ENCODE measurements at regions not wholly inside any gene's neighbourhood (a gene's known extent, or its start where the extent isn't known, plus 50 kb on each side); places are given as distances from the start of the nearest gene placed in this dataset.

DNA sequence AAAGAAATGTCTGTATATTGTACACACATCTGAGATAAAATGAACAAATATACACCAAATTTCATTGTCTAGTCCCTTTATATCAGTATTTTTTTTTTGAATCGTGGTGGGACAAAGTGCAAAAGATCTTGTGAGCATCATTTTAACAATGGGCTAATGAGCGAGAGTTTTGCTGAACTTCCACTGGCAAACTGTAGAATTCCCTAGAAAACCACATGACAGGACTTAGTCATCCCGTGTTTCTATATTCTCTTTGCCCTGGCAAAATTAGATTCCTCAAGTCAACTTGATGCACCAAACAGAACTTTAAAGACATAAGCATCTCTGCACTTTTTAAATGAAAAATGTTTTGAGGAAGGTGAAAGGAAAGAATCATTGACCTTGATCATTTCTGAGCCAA is 488.2 kb upstream of the PTBP2 start:
- TF ChIP-seq, protein P1, sequence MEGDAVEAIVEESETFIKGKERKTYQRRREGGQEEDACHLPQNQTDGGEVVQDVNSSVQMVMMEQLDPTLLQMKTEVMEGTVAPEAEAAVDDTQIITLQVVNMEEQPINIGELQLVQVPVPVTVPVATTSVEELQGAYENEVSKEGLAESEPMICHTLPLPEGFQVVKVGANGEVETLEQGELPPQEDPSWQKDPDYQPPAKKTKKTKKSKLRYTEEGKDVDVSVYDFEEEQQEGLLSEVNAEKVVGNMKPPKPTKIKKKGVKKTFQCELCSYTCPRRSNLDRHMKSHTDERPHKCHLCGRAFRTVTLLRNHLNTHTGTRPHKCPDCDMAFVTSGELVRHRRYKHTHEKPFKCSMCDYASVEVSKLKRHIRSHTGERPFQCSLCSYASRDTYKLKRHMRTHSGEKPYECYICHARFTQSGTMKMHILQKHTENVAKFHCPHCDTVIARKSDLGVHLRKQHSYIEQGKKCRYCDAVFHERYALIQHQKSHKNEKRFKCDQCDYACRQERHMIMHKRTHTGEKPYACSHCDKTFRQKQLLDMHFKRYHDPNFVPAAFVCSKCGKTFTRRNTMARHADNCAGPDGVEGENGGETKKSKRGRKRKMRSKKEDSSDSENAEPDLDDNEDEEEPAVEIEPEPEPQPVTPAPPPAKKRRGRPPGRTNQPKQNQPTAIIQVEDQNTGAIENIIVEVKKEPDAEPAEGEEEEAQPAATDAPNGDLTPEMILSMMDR (IDR thresholded peaks at IDR 0.05; ENCODE audit: insufficient read depth, low read length): no peak
- TF ChIP-seq POLR2AphosphoS5 (IDR thresholded peaks at IDR 0.05; ENCODE audit: low read depth): no peak
- no peak for TF ChIP-seq GABPA (IDR thresholded peaks at IDR 0.05; ENCODE audit: low read depth)
